ENCODE measurements at regions not wholly inside any gene's neighbourhood (a gene's known extent, or its start where the extent isn't known, plus 50 kb on each side); places are given as distances from the start of the nearest gene placed in this dataset.

DNA sequence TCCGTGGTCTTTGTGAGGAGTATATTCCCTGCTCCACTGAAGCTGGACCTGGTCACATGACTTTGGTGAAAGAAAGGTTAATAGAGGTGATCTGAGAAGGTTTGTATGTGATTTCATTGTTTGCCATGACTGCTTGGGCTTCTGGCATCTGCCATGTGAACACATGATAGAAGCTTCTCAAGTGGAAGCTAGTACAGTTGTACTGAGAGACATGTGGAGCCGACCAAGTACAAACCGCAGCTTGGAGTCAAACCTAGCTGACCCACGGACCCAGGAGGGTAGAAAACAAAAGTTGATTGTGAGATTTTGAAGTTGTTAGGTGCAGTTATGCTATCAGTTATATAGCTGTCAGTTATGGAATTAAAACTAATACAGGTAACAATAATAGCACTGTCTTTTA, 140.4 kb downstream of the CARTPT start:
- TF ChIP-seq, protein P1, sequence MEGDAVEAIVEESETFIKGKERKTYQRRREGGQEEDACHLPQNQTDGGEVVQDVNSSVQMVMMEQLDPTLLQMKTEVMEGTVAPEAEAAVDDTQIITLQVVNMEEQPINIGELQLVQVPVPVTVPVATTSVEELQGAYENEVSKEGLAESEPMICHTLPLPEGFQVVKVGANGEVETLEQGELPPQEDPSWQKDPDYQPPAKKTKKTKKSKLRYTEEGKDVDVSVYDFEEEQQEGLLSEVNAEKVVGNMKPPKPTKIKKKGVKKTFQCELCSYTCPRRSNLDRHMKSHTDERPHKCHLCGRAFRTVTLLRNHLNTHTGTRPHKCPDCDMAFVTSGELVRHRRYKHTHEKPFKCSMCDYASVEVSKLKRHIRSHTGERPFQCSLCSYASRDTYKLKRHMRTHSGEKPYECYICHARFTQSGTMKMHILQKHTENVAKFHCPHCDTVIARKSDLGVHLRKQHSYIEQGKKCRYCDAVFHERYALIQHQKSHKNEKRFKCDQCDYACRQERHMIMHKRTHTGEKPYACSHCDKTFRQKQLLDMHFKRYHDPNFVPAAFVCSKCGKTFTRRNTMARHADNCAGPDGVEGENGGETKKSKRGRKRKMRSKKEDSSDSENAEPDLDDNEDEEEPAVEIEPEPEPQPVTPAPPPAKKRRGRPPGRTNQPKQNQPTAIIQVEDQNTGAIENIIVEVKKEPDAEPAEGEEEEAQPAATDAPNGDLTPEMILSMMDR (IDR thresholded peaks at IDR 0.05) = no peak
- TF ChIP-seq POLR2A (IDR thresholded peaks at IDR 0.05) = no peak

All from testis (tissue), 2 donors.